Right ventricle myocardium superior (tissue), 1 donor: ENCODE measurements at regions not wholly inside any gene's neighbourhood (a gene's known extent, or its start where the extent isn't known, plus 50 kb on each side); places are given as distances from the start of the nearest gene placed in this dataset.

ENCODE experiments used
- ATAC-seq: fragments of 200-7000 bp; cut with Tn5 transposase; one replicate; pipeline ENCODE4 v1.9.1; 2020; ENCODE audit warnings: mild to moderate bottlenecking; ENCODE audit not compliant: poor library complexity
- DNase-seq: peaks from one replicate; pipeline ENCODE4 v3.0.0-alpha.2; 2020
- intact Hi-C: fragments of 100-400 bp; cut with DNase I; formaldehyde crosslinking; loops from one replicate; pipeline ENCODE4 v1.11.2; 2022
- donor health status: DM: no; HTN: yes; CAD: no; lungs with severe emphysema.

DNA sequence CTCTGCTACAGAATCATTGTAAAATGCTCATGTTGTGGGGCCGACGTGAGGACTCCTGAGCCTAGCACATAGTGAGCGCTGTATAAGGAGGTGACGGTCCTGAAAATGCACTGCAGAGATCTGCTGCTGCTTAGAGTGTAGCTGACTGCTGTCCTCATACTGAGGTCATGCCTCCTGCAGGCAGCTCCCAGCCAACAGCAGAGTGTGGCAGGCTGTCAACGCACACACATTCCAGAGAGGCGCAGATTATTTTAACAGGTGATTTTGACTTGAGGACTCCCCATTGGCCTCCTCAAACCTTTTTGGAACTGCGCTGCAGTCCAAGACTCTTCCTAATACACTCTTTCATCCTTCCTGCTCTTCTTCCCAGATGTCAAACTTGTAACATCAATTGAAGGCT lies 119.8 kb upstream of the KCNJ6 start:
- intact Hi-C loops, result no loop called here
- DNase-seq, result peak; percentile 39
- peak; percentile 93 for ATAC-seq

DNA sequence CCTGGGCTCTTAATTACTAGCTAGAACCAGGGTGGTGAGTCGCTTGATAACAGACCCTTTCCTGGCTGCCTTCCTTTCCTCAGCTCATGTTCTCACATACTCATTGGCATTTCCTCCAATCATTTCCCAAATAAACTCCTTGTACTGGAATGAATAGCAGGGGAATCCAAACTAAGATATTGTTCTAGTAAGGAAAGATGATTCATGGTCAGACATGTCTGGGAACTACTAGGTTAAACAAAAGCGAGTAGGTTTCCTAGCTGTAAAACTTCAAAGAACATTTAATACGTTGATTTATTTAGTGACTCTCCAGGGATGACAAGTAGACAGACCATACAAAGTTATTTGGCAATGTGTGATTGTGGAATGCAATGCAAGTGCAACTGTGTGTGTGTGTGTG lies 121.2 kb upstream of the KCNJ6 start:
- intact Hi-C loops, result no loop called here
- DNase-seq (no peak), ATAC-seq (no peak)

DNA sequence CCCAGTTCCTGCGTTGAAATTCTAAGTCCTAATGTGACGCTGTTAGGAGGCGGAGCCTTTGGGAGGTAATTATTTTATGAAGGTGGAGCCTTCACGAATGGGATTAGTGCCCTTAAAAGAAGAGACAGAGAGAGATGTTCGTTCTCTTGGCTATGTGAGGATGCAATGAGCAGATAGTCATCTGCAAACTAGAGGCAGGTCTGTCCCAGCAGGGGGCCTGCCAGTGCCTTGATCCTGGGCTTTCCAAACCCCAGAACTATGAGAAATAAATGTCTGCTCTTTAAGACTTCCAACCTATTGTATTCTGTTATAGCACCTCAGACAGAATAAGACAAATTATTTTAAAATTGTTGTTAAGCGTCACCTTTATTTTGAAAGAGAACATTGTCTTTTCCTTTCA lies 123.1 kb upstream of the KCNJ6 start:
- intact Hi-C loops, result no loop called here
- no peak for ATAC-seq
- DNase-seq, result no peak

DNA sequence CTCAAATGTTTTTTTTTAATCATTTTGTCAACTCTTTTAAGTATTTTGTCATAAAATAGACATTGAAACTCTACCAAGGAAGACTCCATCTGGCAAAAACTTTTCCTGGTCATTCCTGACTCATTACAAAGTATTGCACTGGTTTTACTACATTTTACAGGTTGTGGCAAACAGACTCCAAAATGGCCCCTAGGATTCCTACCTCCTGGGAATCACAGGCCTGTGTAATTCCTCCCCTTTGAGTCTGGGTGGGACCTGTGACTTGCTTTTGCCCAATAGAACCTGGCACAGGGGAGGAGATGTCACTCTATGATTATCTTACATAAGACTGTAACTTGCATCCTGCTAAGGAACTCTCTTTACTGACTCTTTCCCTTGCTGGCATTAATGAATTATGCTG lies 123.6 kb upstream of the KCNJ6 start:
- intact Hi-C loops, result no loop called here
- ATAC-seq (no peak), DNase-seq (no peak)

DNA sequence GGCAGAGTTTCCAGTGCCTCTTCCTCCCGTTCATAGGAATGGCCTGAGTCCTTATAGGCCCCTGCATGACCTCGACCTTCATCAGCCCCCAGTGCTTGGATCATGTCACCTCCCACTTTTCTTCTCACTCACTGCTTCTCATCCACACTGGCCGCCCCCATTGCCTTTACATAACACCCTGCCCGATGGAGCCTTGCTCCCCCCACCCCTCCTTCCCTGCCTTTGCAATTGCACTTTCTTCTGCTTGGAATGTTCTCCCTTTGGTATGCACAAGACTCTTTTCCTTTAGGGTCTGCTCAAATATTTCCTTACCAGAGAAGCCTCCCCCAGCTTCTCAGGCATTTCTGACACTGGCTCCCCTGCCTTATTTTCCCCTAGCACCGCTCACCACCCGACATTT lies 125.2 kb upstream of the KCNJ6 start:
- intact Hi-C loops, result no loop called here
- DNase-seq (no peak), ATAC-seq (no peak)

DNA sequence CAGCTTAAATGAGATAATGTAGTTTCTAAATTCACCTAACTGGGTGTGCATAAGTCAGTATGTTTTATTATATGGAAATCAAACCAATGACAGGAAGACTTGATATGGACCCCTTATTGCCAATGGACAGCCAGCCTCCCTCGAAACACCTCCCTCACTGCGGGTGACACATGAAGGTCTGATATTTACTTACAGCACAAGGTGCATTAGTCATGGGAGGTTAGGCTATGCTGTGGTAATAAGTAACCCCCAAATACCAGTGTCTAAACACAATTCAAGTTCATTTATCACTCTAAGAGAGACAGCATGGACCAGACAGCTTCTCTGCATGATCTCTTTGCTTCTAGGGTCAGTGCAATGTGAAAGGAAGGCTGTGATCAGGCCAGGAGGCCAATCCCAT lies 126.0 kb upstream of the KCNJ6 start:
- DNase-seq (no peak), ATAC-seq (no peak)
- intact Hi-C loops, result no loop called here

DNA sequence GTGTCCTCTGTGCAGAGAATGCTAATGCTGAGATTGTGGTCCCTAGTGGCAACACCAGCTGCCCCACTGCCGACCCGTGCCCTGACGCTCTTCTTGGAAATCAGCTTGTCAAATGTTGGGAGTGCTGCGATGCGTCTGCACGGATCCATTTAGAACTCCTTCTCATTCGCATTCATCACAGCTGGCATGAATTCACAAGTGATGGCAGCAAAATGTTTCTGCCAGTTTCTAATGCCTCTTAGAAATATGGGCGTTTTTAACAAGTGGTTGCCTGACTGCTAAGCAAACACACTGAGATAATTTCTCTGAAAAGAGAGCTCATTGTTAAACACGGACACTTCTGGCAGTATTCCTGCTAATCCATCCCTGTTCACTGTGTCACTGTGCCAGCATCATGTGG lies 131.9 kb upstream of the KCNJ6 start:
- DNase-seq, result no peak
- no peak for ATAC-seq

DNA sequence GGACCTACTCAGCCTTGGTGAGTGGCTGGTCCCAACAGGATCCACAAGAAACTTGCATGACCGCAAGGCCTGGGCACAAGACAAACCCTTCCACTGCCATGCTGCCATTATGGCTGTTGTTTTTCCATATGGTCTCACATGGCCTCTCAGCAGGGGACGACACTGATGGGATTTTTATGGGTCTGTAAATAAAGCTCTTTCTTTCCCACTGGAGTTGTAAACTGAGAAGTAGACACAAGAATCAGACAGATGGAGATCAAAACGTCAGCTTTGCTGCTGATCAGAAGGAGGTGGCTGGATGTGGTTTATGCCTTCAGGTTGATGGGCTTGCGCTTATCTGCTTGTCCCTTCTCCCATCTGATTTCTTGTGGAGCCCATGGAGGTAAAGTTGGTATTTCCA lies 138.1 kb upstream of the KCNJ6 start:
- DNase-seq (no peak), ATAC-seq (no peak)
- intact Hi-C loops, result no loop called here

More for the DNA sequence above, 131.9 kb upstream of the KCNJ6 start:
- intact Hi-C loops, result no loop called here

DNA sequence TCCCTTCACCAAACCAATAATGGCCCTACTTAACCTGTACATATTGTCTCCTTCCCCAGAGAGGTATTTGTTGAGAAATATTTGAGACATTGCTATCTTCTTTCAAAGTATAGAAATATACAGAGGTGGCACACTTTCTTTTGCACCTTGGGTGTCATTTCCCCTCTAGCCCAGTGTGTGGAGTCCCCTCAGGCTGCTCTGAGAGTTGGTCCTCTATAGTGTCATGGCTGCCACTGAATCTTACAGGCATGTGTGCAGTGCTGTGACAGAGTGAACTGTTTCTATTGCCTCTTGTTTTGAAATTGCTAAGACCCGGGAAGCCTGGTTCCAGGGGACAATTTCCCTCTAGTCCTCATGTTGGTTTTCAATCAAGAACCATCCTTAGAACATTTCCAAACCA lies 140.2 kb upstream of the KCNJ6 start:
- ATAC-seq (no peak), DNase-seq (no peak)
- intact Hi-C loops, result no loop called here

DNA sequence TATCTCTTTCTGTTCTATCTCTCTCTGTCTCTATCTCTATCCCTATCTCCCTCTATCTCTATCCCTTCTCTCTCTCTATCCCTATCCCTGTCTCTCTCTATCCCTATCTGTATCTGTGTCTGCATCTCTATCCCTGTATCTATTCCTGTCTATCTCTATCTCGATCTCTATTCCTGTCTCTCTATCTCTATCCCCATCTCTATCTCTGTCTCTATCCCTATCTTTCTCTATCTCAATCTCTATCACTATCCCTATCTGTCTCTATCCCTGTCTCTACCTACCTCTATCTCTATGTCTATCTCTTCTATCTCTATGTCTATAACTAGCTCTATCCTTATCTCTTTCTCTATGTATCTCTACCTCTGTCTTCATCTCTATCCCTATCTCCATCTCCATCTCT lies 141.4 kb upstream of the KCNJ6 start:
- DNase-seq (no peak), ATAC-seq (no peak)
- intact Hi-C loops, result no loop called here

DNA sequence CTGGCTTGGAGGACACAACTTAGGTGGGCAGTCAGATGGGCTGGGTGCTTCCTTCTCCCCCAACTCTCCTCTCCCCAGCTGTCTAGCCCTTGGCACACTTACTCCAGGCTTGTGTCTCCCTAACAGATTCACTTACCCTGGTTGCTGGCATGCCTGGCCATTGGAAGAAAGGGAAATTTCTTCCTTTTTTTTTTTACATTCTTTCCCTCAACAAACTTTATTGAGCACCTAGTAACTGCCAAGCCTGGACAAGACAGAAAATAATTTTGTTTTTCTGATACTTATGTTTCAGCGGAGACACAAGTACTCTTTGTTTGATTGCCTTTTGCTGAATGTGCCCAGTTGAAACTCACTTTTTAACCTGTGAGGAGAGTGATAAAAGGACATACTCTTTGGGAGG lies 144.3 kb upstream of the KCNJ6 start:
- intact Hi-C loops, result no loop called here
- ATAC-seq (no peak), DNase-seq (no peak)

DNA sequence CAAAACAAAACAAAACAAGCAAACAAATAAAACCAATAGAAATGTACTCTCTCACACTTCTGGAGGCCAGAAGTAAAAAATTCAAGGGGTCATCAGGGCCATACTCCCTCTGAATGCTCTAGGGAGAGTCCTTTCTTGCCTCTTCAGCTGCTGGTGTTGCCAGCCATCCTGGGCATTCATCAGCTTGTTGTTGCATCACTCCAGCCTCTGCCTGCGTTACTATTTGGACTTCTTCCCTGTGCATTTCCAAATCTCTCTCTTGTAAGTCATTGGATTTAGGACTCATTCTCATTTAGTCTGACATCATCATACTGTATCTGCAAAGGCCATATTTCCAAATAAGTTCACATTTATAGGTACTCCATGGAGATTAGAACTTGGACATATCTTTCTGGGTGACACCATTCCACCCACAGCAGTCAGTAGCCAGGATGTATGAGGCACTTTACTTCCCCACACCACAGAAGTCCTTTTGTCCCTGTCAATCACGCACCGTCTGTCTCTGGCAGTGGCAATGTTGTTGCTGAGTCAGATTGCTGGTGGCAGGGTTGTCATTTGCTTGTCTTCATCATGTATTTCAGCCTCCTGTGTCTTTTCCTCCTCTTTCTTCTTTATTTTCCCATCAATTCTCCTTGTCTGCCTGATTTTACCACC lies 151.0 kb upstream of the KCNJ6 start:
- DNase-seq (no peak), ATAC-seq (peak; percentile 49)
- intact Hi-C loops, result no loop called here

DNA sequence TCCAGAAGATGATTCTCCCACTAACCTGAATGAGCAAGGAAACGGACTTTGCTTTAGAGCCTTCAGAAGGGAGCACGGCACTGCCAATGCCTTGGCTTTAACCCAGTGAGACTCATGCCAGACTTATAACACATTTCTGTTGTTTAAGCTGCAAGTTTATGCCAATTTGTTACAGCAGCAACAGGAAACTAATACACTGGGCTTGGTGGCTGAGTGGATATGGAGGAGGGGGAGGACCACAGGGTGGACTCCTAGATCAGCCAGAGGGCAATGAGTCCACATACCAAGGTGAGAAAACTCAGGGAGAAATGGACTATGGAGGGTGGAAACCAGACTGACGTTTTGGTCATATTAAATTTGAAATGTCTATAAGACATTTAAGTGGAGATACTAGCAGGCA lies 156.2 kb upstream of the KCNJ6 start:
- DNase-seq (no peak), ATAC-seq (no peak)
- intact Hi-C loops, result no loop called here

DNA sequence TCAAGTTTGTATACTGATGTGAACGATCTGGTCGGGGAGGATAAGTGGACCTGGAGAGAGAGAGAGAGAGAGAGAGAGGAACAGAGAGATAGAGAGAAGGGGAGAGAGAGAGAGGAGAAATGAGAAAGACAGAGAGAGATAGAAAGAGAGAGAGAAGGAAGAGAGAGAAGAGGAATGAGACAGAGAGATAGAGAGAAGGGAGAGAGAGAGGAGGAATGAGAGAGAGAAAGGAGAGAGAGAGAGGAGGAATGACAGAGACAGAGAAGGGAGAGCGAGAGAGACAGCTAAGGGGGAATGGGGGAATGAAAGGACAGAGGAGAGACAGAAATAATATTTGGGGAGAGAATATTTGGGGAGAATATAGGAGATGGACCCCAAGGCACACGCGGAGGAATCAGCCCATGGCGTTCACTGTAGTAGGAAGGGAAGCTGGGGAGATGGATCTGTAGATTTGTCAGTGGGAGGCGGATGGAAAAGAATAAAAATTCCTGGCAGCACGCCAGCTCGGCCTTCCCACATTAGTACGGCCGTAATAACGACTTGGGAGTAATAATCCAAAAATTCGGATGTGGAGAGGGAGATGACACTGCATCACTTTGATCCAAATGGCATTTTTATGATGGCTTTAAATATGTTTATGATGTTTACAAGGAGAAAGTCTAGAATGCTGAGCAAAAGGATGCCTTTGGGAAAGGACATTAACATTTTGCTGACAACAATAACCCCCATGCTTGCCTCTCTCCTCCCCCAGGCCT lies 159.8 kb upstream of the KCNJ6 start:
- ATAC-seq (no peak), DNase-seq (no peak)
- intact Hi-C loops, result no loop called here

DNA sequence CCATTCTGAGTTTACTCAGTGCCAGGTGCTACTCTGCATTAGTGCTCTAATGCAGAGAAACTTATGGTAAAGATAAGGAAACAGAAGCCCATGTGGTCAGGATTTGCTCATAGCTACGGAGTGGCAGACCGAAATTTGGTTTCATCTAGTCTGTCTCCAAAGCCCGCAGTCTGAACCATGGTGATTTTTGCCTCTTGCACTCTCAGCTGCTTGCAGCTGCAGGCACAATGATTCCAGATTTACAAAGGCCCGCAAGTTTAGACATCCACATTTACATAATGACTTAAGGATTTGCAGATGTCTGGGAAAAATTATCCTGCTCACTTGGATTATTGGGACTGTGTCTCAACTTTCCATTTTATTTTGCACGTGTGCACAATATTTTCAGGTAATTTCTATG lies 161.3 kb upstream of the KCNJ6 start:
- DNase-seq (no peak), ATAC-seq (no peak)
- intact Hi-C loops, result no loop called here

DNA sequence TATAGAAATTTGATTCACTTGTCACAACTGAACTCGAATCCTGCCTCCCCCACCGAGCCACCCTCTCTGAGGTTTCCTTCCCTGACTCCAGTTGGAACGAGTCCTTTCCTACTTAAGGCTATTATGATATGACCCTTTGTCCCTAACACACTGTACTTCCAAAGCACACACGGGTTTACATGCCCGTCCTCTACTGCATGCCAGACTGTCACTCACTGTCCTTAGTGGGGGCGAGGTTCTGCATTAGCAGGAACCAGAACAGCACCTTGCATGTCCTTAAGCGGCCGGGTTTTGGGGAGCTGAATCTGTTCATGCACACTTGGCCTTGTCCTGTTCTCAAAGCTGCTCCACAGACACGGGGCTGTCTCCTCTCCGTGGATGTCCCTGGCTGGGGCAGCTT lies 164.6 kb upstream of the KCNJ6 start:
- ATAC-seq (peak; percentile 93), DNase-seq (peak; percentile 61)
- intact Hi-C loops, result no loop called here

DNA sequence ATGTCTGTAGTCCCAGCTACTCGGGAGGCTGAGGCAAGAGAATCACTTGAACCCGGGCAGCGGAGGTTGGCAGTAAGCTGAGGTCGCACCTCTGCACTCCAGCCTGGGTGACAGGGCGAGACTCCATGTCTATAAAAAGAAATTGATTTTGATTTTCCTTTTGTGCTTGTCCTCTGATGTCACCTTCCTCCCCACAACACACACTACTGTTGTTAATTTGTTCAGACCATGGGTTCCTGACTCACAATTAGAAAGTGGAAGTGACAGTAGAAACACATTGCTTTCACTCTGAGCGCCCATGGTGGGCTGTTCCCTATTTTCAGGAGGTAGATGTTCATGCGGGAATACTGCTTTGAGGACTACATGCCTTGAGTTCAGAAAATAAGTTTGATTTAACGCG lies 165.5 kb upstream of the KCNJ6 start:
- intact Hi-C loops, result no loop called here
- DNase-seq, result no peak
- ATAC-seq, result peak; percentile 50

DNA sequence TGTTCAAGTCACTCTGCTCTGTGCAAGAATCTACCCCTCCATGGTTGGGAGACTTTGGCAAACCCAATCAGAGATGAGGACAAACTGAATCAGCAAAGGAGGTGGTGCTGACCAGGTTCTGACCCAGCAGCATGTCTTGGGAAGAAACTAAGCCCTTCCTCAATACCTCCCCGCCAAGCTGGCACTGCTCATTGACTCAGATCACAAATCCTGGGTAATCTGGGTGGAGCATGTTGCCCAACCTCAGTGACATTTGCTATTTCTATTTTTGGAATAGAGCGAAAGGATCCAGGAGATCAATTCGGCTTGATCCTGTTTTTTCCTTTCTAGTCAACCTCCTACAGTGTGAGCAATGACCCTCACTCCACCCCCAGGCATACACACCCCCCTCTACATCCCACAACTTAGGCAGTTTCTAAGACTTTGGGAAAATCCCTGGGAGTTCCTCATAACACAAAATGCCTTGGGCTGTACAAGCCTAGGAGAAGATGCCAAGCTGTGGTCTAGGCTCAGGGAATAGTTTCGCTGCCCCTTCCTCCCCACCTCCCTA lies 166.8 kb upstream of the KCNJ6 start:
- DNase-seq, result no peak
- no peak for ATAC-seq
- intact Hi-C loops, result no loop called here

DNA sequence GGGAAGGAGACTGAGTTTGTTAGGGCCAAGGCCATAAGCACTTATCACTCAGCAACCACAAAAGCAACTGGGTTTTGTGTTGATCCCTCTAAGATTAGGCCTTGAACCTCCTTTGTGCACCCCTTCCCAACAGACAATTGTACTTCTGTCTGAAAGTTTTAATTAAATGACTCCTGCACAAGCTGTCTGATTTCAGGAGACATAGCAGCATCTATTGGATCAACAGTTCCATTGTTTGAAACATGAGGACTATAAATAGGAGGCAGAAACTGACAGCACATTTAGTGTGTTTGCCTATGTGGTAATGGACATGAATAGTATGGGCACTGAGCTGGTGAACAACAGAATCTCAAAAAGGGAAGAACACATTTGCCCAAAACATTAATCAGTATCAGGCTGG lies 167.3 kb upstream of the KCNJ6 start:
- intact Hi-C loops, result no loop called here
- DNase-seq, result no peak
- no peak for ATAC-seq

DNA sequence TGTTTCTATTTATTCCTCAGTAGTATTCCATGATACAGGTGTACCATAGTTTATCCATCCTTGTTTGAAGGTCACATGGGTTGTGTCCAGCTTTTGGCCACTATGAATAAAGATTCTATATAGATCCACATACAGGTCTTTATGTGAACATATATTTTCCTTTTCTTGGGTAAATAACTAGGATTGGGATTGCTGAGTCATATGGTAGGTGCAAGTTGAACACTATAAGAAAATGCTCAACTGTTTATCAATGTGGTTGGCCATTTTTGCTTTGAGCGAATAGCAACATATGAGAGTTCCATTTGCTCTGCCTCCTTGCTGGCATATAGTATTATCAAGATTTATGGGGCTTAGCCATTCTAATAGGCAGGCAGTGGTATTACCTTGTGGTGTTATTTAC lies 170.2 kb upstream of the KCNJ15 start:
- intact Hi-C loops, result no loop called here
- no peak for ATAC-seq
- DNase-seq, result no peak
